GM06990 (cell line): ENCODE measurements at regions not wholly inside any gene's neighbourhood (a gene's known extent, or its start where the extent isn't known, plus 50 kb on each side); places are given as distances from the start of the nearest gene placed in this dataset.

ENCODE experiments used
- DNase-seq: peaks from one replicate; pipeline ENCODE4 v3.0.0-alpha.2; 2011; ENCODE audit not compliant: insufficient read length; ENCODE audit errors: extremely low read depth
- H3K27me3 ChIP-seq: replicated peaks from 2 replicates; pipeline ENCODE4 v1.6.0; 2011; ENCODE audit warnings: low read length; ENCODE audit not compliant: control insufficient read depth, insufficient read depth
- H3K36me3 ChIP-seq: 2 replicates; pipeline ENCODE4 v1.5.1; 2011; ENCODE audit warnings: low read length; ENCODE audit not compliant: control insufficient read depth, insufficient read depth
- H3K4me3 ChIP-seq: replicated peaks from 2 replicates; pipeline ENCODE4 v1.5.1; 2011; ENCODE audit warnings: low read depth, mild to moderate bottlenecking, control low read depth, low read length
- CTCF ChIP-seq: IDR thresholded peaks from 2 replicates; pipeline ENCODE4 v1.5.1; 2011; ENCODE audit warnings: low read length, control low read depth, mild to moderate bottlenecking, inconsistent platforms; ENCODE audit not compliant: insufficient read depth, poor library complexity, severe bottlenecking

GRCh38 chr10:78627254-78627795, 441.4 kb upstream of the ZMIZ1 start:
- Histone ChIP-seq H3K36me3 (no peaks in the 10 kb centered on the region), H3K4me3 (no peak overlapping the region), H3K27me3 (no peaks in the 10 kb centered on the region; the same call in none of the 2 replicates)
- no peak for TF ChIP-seq CTCF
- DNase-seq, result no peak

- Histone ChIP-seq H3K4me3 (no peak overlapping the region), H3K36me3 (no peaks in the 10 kb centered on the region), H3K27me3 (no peaks in the 10 kb centered on the region; the same call in 1 of the 2 replicates)
- TF ChIP-seq CTCF, result no peak
- DNase-seq, result no peak
These were observed 439.8 kb upstream of the ZMIZ1 start for GRCh38 chr10:78628976-78629375.

- Histone ChIP-seq H3K27me3 (no peaks in the 10 kb centered on the region; the same call in 1 of the 2 replicates), H3K4me3 (no peak overlapping the region), H3K36me3 (no peaks in the 10 kb centered on the region)
- TF ChIP-seq CTCF, result no peak
- no peak for DNase-seq
These were observed 439.0 kb upstream of the ZMIZ1 start for GRCh38 chr10:78629773-78630172.

- no peak for DNase-seq
- Histone ChIP-seq H3K36me3 (no peaks in the 10 kb centered on the region), H3K4me3 (no peak overlapping the region), H3K27me3 (no peaks in the 10 kb centered on the region; the same call in 1 of the 2 replicates)
- no peak for TF ChIP-seq CTCF
These were observed 437.6 kb upstream of the ZMIZ1 start for GRCh38 chr10:78630944-78631838.

- no peaks in the 10 kb centered on the region for H3K36me3 ChIP-seq
- H3K27me3 ChIP-seq, result no peaks in the 10 kb centered on the region
- DNase-seq, result no peak
- no peak overlapping the region for H3K4me3 ChIP-seq
- no peak for TF ChIP-seq CTCF
These were observed 434.4 kb upstream of the ZMIZ1 start for GRCh38 chr10:78634389-78634815.
